Right cardiac atrium (tissue), 5 donors: ENCODE measurements at regions not wholly inside any gene's neighbourhood (a gene's known extent, or its start where the extent isn't known, plus 50 kb on each side); places are given as distances from the start of the nearest gene placed in this dataset.
A peak's percentile ranks its signal among the peaks of the same experiment; 100 is the strongest.

ENCODE experiments used
- ATAC-seq, 2 donors: fragments of 200-7000 bp; cut with Tn5 transposase; one replicate each; pipeline versions ENCODE4 v1.8.0 to v1.9.1; 2020; ENCODE audit warnings: moderate library complexity in 2 of 2, mild to moderate bottlenecking in 1 of 2
- DNase-seq, 3 donors: peaks; one replicate each; pipeline ENCODE4 v3.0.0-alpha.2; 2020
- H3K27ac ChIP-seq: one replicate; pipeline ENCODE4 v1.5.1; 2013; ENCODE audit warnings: mild to moderate bottlenecking, low read length, control low read depth, moderate library complexity
- H3K27me3 ChIP-seq: one replicate; pipeline ENCODE4 v1.6.1; 2013; ENCODE audit not compliant: control insufficient read depth, insufficient read depth
- H3K4me1 ChIP-seq: one replicate; pipeline ENCODE4 v1.6.1; 2013; ENCODE audit warnings: low read length; ENCODE audit not compliant: control insufficient read depth, insufficient read depth
- H3K4me3 ChIP-seq: one replicate; pipeline ENCODE4 v1.5.1; 2013; ENCODE audit warnings: low read length, control low read depth
- H3K9me3 ChIP-seq: one replicate; pipeline ENCODE4 v1.6.1; 2013; ENCODE audit warnings: low read length; ENCODE audit not compliant: control insufficient read depth
- WGBS: extraction: QIAGEN DNeasy Blood & Tissue Kit; methylation state at CpG from one replicate; pipeline ENCODE4 v1.1.7; 2013; 5-methylcytosine and 5-hydroxymethylcytosine counted together
- intact Hi-C, 4 donors: fragments of 100-400 bp; cut with DNase I; formaldehyde crosslinking; loops; one replicate each; pipeline versions ENCODE4 v1.11.0 to v1.14.0; 2022 to 2023
- donor health status: healthy with polysubstance abuse.
- donor health status: DM: no; HTN: yes; CAD: no.
- donor health status: DM: no; HTN: no; CAD: no.
- donor health status: DM: no; HTN: yes; CAD: no; lungs with severe emphysema.
- donor health status: DM: yes; HTN: yes; CAD: no.

DNA sequence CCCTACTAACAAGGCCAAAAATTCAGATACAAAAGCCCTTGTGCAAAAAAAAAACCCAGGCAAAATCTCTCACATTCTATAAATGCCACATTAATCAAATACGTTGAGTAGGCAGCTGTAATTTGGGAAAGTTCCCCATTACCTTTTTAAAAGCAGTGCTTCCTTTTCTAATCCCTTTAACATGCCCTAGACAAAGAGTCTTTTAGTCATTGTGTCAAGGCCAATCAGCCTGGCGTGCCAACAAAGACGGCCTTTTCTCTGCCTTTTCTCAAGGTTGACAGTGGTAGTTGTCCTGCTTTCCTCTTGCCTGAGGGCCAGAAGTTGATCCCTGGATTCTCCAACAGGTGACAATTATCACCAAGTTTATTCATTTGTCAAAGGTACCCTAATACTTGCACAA is 62.5 kb upstream of the METAP2 start:
- no peak for DNase-seq
- Histone ChIP-seq H3K27ac (no peak overlapping the region), H3K9me3 (no peaks in the 10 kb centered on the region), H3K4me3 (no peak overlapping the region), H3K27me3 (no peaks in the 10 kb centered on the region), H3K4me1 (no peaks in the 10 kb centered on the region)
- intact Hi-C loops: no loop called here
- 76% methylated on average over 3 of the region's 3 CpGs for WGBS
- no peak for ATAC-seq

- DNase-seq: no peak
- no peak for ATAC-seq
- Histone ChIP-seq H3K27me3 (no peaks in the 10 kb centered on the region), H3K9me3 (no peaks in the 10 kb centered on the region), H3K4me3 (no peak overlapping the region), H3K4me1 (peaks cover 2% of the 10 kb centered on the region), H3K27ac (no peak overlapping the region)
- 66% methylated on average over 4 of the region's 4 CpGs for WGBS
- intact Hi-C loops: no loop called here
Measured at GRCh38 chr12:95412482-95413311, 61.3 kb upstream of the METAP2 start.

- ATAC-seq: no peak
- WGBS: 91% methylated on average over 3 of the region's 3 CpGs
Measured at GRCh38 chr12:95413576-95413975, 60.4 kb upstream of the METAP2 start.

DNA sequence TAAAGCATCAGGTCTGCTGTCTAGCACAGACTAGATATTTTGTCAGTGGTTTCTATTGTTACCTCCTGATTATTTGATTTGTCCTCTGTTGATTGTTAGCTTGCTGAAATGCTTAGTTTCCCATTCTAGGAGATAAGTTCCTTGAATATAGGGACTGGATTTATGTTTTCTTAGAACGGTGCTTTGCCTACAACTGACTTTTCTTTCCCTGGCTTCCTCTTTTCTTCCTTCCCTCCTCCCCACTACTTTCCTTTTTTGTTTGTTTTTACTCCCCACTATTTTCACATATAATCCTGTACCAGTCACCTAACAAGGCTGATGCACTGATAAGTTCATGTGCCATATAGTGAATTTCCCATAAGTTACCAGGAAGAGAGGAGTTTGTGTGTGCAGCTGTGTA is 58.5 kb upstream of the METAP2 start:
- no peak for ATAC-seq
- intact Hi-C loops: no loop called here
- no peaks in the 10 kb centered on the region for H3K9me3 ChIP-seq

More at GRCh38 chr12:95413576-95413975, 60.4 kb upstream of the METAP2 start:
- Histone ChIP-seq H3K27ac (no peak overlapping the region), H3K9me3 (no peaks in the 10 kb centered on the region), H3K27me3 (no peaks in the 10 kb centered on the region), H3K4me1 (peaks cover 3% of the 10 kb centered on the region), H3K4me3 (no peak overlapping the region)
- DNase-seq: no peak
- intact Hi-C loops: no loop called here

GRCh38 chr12:95416111-95416636 is 57.8 kb upstream of the METAP2 start:
- 77% methylated on average over 5 of the region's 5 CpGs for whole genome bisulfite sequencing
- H3K9me3 ChIP-seq: no peaks in the 10 kb centered on the region
- no peaks in the 10 kb centered on the region for H3K27me3 ChIP-seq
- peaks cover 3% of the 10 kb centered on the region for H3K4me1 ChIP-seq
- intact Hi-C loops: no loop called here
- no peak overlapping the region for H3K4me3 ChIP-seq
- ATAC-seq: no peak
- no peak overlapping the region for H3K27ac ChIP-seq
- no peak for DNase-seq

More for the DNA sequence above, 58.5 kb upstream of the METAP2 start:
- 54% methylated on average over 1 of the region's 1 CpG for WGBS
- H3K27ac ChIP-seq: no peak overlapping the region
- H3K4me3 ChIP-seq: no peak overlapping the region
- H3K4me1 ChIP-seq: peaks cover 3% of the 10 kb centered on the region
- no peaks in the 10 kb centered on the region for H3K27me3 ChIP-seq
- DNase-seq: no peak

GRCh38 chr12:95417372-95417771 is 56.6 kb upstream of the METAP2 start:
- no peak for DNase-seq
- no peaks in the 10 kb centered on the region for H3K9me3 ChIP-seq
- no peaks in the 10 kb centered on the region for H3K27me3 ChIP-seq
- no peak for ATAC-seq
- H3K27ac ChIP-seq: no peak overlapping the region
- no peak overlapping the region for H3K4me3 ChIP-seq
- peaks cover 3% of the 10 kb centered on the region for H3K4me1 ChIP-seq
- 82% methylated on average over 2 of the region's 2 CpGs for WGBS
- intact Hi-C loops: no loop called here

- ATAC-seq: peak; percentile 78 to 83
- Histone ChIP-seq H3K4me1 (peaks cover 3% of the 10 kb centered on the region), H3K27ac (peak overlapping the region; percentile 58), H3K4me3 (no peak overlapping the region), H3K27me3 (no peaks in the 10 kb centered on the region), H3K9me3 (no peaks in the 10 kb centered on the region)
- no peak for DNase-seq
- WGBS: 28% methylated on average over 2 of the region's 2 CpGs
- intact Hi-C loops: no loop called here
Measured at GRCh38 chr12:95418142-95418541, 55.8 kb upstream of the METAP2 start.
